IPS DF 4.7 (cell line): ENCODE measurements at regions not wholly inside any gene's neighbourhood (a gene's known extent, or its start where the extent isn't known, plus 50 kb on each side); places are given as distances from the start of the nearest gene placed in this dataset.

ENCODE experiments used
- DNase-seq: peaks from one replicate; pipeline ENCODE4 v3.0.0-alpha.2; 2013; ENCODE audit warnings: low spot score; ENCODE audit errors: extremely low read depth

DNA sequence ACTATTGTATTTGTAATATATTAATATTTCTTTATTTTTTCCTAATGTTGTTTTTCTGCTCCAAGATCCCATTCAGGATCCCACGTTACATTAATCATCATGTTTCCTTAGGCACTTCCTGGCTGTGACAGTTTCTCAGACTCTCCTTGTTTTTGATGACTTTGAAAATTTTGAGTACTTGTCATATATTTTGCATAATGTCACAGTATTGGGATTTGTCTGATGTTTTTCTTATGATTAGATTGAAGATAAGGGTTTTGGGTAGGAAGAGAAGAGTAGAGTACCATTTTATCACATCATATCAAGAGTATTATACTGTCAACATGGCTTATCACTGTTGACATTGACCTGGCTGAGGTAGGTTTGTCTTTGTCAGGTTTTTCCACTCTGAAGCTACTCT lies 146.3 kb upstream of the TPK1 start:
- DNase-seq = no peak

DNA sequence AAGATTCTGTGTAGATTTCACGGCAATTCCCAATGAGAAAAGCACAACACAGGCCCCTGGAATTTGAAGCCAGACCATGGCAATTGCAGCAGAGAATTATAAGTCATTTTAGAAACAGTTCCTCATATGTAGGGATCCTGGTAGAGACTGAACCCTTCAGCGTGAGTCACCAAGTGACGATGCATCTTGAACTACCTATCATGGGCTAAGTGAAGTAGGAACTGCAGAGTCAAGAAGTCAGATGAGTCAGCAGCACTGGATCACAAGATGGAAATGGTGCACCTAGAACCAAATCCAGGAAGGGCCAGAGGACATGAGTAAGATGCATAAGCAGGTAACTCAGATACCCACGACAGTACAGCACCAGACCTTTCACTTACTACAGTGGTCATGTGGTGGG lies 140.0 kb upstream of the TPK1 start:
- DNase-seq = no peak

DNA sequence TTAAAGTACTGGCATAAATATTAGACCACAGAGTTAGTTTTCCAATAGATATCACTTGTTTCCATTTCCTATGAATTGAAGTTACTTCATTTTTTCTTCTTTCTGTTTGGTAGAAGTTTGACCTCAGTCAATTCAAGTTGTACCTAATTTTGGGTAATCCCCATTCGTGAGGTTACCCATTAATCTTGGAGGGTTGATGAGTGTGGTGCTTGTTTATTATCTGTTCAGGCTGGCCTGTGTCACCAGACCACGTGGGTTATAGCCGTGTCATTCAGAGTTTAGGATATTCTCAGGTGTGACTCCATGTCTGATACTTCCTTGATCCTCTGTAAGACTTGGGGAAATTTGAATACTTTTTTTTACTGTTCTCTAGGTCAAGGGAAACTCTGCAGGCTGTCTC lies 133.9 kb upstream of the TPK1 start:
- no peak for DNase-seq

DNA sequence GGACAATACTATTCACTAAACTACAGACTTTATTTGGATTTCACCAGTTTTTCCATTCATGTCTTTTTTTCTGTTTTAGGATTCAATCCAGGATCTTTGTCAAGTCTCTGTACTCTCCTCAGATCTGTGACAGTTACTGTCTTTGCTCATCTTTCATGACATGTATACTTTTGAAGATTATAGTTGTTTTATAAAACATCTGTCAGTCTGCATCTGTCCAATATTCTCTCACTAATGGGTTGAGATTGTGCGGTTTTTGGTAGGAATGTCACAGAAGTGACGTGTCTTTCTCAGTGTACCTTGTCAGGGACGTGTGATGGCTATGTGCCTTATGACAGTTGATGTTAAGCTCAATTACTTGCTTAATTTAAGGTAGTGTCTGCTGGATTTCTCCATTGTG lies 124.9 kb upstream of the TPK1 start:
- DNase-seq = no peak

- DNase-seq = no peak
Measured at GRCh38 chr7:144957998-144958397, 122.1 kb upstream of the TPK1 start.

DNA sequence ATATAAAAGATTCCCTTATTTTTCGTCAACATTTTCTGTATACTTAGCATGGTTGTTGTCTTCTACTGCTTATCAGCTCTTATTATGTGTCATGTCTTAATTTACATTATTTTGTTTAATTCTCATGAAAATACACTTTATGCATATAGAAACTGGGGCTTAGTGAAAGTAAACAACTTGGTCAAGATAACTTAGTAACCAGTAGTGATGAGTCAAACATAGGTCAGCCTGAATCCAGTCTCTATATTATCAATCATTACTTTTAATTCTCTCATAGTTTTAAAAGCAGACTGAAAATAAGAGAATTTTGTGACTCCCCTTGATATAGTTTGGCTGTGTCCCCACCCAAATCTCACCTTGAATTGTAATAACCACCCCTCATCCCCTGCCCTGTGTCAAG lies 119.6 kb upstream of the TPK1 start:
- no peak for DNase-seq

- peak; percentile 5 for DNase-seq
Measured at GRCh38 chr7:144941127-144941526, 105.3 kb upstream of the TPK1 start.

DNA sequence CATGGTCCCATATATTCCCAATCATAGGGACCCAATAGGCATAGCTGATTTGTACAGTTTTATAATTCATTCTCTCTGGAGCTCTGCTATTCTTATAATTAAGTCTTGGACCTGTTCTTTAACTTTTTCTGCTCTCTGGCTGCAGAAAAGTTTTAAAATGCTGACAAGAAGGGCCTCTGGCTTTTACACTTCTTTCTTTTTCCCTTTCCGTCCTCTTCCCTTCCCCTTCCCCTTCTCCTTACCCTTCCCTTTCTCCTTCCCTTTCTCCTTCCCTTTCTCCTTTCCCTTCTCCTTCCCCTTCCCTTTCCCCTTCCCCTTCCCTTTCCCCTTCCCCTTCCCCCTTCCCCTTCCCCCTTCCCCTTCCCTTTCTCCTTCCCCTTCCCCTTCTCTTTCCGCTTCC lies 101.3 kb upstream of the TPK1 start:
- DNase-seq = no peak

DNA sequence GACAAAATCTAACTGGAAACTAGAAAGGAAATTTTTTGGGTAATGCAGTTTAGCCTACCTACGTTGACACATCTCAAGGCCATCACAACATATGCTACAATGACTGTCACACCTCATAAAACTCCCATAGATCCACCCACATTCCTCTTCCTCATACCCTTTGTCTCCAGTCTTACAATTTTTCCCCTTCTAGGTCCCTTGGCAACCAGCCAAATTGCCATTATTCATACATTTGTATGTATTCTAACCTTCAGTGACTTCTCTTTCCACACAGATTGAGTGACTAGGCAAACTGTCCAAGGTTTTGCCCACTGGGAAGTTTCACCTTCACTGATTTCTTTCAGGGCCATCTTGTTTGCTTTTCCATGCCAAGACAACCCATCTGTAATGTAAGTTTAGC lies 100.5 kb upstream of the TPK1 start:
- no peak for DNase-seq

- no peak for DNase-seq
Measured at GRCh38 chr7:144910411-144910810, 74.6 kb upstream of the TPK1 start.

- no peak for DNase-seq
Measured at GRCh38 chr7:144908943-144909556, 73.2 kb upstream of the TPK1 start.

DNA sequence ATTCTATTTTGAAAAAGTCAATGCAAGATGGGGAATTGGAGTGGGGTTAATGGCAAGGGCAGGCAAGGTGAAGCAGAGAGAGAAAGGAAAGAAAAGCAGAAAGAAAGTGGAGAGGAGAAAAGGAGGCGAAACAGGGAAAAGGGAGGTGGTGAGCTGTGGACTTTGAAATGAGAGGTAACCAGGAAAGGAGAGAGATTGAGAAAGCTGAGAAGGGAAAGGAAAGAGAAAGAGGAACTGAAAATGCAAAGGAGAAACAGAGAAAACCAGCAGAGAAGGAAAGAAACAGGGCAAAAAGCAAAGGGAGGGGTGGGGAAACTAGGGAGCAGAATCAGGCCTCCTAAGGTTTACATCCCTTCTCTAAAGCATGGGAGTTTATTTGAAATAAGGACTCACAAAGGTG lies 72.5 kb upstream of the TPK1 start:
- no peak for DNase-seq

GRCh38 chr7:144907577-144907976 lies 71.7 kb upstream of the TPK1 start:
- no peak for DNase-seq

DNA sequence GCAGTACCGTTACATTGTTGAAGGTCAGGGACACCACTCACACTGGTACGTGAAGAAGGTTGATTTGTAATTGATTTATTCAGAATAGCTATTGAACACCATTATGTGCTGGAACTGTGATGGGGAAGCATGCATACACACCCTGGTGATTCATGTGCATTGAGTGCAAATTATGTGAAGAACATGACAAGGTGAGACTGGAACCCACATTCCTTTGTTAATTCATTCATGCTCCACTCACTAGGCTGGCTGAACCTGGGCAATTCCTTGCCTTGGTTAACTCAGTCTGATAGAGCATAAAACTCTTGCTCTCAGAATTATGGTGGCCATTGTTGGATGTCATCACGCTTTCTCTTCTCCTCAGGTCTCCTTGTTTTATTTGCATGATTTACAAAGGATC lies 67.3 kb upstream of the TPK1 start:
- DNase-seq = no peak

- DNase-seq = no peak
Measured at GRCh38 chr7:144892761-144893160, 56.9 kb upstream of the TPK1 start.
